Kidney glomerular epithelial cell (primary cell): ENCODE measurements at regions not wholly inside any gene's neighbourhood (a gene's known extent, or its start where the extent isn't known, plus 50 kb on each side); places are given as distances from the start of the nearest gene placed in this dataset.
"Not testable (repeated sequence)": the region's sequence is repeated elsewhere in the genome, so short reads cannot be mapped to it uniquely, and the experiment has no call there.

Experiments used
- DNase-seq: peaks from one replicate; lab custom pipeline; 2025; lab: John Stamatoyannopoulos, UW

DNA sequence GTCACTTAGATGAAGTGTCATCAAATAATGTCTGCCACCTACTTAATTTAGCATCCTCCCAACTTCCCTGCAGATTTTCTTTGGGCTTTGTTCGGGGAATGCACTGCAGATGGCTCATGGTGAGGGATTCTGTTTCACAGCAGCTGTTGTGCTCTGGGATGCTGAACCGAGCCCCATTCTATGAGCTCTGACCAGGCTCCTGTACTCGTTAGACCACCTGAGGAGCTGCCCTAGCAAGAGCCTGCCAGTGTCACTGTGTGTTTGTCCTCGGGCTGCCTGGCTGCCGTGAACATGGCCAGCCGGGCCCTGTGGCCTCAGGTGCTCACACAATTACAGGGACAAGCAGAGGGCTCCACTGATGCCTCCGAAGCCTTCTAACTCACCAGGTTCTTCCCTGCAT, 238.8 kb upstream of the ECI2 start:
- DNase-seq = no peak

- no peak for DNase-seq
Observed at GRCh38 chr6:4372866-4373265, 237.5 kb upstream of the ECI2 start.

GRCh38 chr6:4371207-4371921, 236.0 kb upstream of the ECI2 start:
- DNase-seq = no peak

- peak; percentile 90 for DNase-seq
Observed at GRCh38 chr6:4370066-4370465, 234.7 kb upstream of the ECI2 start.

DNA sequence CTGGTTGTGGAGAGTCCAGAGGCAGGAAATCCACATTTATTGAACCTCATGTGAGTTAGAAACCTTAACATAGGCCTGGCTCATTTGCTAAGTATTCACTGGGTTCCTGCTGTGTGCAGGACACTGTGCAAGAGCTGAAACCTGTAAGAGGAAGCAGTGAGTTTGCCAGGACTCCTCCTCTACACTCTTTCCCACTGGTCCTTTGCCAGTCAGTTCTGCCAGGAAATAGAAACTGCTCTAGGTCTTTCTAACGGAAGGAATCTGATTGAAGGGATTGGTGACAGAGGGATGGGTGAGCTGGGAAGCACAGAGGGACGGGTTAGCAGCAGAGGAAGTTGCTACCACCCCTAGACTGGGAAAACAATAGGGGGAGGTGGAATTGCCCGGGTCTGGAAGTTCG, 234.2 kb upstream of the ECI2 start:
- DNase-seq = no peak

DNA sequence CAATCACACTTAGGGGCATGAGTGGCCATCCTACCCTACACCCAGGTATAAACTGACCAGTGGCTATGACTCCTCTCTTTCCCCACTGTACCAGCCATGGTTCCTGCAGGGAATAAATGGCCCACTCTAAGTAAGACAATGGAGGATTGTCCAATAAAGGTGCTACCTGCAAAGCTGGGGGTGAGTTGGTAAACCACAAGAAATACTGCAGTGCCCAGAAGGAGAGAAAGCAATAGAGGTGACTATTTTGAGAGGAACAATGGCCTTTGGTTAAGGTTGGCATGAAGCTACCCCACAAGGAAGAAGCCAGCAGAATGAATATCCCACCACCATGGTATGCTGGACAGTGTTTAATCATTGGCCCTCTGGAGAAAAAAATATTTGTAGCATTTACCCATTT, 233.3 kb upstream of the ECI2 start:
- DNase-seq = no peak

DNA sequence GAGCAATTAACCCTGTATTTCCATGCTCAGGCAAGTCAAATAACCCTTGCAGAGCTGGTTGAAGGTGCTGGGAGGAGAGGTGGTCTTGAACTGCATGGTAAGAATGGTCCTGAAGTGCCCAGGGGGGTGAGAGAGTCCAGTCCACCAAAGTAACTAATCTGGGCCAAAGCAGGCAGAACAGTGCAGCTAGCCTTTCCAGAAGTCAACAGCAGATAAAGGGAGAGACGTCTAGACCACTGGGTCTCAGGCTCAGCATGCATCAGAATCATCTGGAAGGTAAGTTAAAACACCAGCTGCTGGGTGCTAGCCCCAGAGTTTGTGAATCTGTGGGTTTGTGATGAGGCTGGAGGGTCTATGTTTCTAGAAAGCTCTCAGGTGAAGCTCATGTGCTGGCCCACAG, 232.3 kb upstream of the ECI2 start:
- DNase-seq = no peak

DNA sequence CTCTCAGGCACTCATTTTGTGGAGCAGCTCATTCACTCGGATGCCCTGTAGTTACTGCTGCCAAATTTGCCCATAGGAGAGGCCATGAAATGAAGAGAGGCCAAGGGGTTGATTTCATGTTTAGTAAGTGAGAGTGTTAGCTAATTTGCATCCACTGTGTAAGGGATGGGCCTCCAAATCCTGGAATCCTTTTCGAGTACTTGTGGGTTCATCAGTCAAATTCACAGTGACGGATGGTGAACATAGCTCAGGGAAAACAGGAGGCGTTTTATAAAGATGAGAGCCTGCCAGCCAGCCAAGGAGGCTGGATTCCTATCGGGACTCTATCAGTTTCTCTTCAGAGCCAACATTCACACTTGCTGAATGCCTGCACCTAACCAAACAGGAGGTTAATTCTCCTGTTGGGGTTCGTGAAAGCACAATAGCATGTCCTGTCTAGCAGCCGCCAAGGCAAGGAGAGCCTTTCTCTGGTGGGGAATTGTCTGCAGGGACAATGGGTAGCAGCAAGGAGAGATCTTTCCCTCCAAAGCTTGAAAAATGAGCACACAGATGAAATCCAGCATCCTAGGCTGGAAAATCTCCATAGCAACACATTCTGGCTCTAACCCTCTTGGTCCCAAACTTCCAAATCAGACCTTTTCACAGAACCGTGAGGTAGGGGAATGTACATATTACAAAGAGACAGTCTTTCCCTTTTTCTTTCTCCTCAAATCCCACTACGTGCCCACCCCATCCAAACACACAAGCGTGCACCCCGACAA, 231.4 kb upstream of the ECI2 start:
- DNase-seq = no peak

DNA sequence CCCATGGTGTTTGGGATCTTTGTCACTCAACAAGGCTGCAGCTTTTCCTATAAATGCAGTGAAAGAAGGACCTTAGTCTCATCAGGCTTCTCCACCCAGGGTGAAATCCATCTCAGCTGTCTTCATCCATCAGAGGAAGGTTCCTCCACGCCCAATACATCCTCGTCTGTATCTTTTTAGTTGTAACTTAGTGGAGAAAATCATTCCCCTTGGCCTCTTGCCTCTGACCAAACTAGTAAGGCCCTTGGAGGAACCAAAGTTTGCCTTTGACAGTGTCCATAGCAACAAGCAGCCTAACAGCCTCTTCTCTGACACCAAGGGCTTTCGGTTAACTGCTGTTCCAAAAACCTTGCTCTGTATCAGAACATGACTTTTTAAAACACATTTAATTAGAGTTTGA, 230.3 kb upstream of the ECI2 start:
- no peak for DNase-seq

DNA sequence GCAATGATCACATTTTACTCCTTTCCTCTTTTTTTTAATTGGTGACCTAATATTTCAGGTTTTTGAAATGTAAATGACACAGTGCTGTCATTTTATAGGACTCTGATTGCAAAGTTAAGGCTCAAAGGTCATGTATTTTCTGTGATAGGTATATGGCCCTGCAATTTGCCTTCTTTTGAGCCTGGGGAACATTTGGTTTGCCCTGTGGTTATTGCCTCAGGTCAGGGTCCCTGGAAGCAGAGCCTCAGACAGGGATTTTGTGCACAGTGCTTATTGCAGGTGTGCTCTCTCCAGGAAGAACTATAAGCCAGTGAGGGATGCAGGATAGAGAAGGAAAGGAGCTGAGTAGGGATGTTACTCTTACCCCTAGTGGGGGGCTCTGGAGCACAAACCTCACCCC, 229.3 kb upstream of the ECI2 start:
- DNase-seq = no peak

DNA sequence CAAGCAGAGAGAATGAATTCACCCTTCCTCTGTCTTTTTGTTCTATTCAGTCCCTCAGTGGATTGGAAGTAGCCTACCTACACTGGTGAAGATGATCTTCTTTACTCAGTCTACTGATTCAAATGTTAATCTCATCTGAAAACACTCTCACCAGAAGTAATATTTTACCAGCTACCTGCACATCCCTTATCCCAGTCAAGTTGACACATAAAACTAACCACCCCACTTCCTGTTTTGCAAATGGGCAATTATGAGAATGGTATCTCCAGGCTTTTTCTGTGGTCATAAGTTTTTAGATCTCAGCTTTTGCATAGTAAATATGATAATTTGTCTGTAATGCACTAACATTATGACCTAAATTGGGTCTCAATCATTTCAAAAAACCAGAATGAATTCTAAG, 228.8 kb upstream of the ECI2 start:
- no peak for DNase-seq

GRCh38 chr6:4363656-4364055, 228.3 kb upstream of the ECI2 start:
- DNase-seq = no peak

GRCh38 chr6:4362326-4362725, 227.0 kb upstream of the ECI2 start:
- DNase-seq = no peak

- no peak for DNase-seq
Observed at GRCh38 chr6:4360920-4361319, 225.5 kb upstream of the ECI2 start.

DNA sequence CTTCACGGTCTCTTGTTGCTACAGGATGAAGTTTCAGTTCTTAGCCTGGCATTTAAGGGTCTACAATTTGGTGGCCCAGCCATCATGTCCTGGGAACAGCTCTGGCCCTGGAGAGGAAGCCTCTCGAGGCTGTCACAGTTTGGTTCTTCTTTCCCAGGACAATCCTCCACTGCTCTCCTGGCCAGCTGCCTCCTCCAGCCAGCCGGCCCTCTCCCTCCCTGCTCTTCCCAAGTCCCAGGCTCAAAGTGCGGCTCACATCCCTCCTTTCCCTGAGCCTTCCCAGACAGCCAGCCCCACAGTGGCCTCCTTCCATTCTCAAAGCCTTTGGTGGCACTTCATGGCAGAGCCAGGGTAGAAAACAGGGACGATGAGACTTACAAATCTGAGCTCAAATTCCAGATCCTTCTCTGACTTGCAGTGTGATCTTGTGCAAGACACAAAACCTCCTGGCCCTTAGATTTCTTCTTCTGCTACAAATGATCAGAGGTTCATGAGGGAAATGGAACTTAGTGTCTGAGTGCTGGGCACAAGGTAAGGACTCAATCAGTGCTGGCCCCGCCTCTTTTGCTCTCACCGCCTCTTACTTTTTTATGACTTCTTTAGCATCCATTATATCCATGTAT, 223.8 kb upstream of the ECI2 start:
- DNase-seq = no peak

- peak; percentile 98 for DNase-seq
Observed at GRCh38 chr6:4358414-4359107, 223.2 kb upstream of the ECI2 start.

DNA sequence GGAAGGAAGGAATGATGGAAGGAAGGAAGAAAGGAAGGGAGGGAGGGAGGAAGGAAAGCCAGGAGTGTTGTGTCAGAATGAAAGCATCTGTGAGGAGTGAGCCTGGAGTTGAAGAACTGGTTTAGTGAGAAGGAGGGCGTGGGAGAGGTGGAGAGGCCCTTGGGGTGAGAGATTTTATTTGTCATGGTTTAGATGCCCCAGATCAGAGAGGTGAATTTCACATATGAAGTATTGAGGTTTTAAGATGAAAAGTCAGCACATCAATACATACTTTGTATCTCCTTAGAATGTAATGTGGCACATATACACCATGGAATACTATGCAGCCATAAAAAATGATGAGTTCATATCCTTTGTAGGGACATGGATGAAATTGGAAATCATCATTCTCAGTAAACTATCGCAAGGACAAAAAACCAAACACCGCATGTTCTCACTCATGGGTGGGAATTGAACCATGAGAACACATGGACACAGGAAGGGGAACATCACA, 222.3 kb upstream of the ECI2 start:
- DNase-seq = not testable (repeated sequence)

DNA sequence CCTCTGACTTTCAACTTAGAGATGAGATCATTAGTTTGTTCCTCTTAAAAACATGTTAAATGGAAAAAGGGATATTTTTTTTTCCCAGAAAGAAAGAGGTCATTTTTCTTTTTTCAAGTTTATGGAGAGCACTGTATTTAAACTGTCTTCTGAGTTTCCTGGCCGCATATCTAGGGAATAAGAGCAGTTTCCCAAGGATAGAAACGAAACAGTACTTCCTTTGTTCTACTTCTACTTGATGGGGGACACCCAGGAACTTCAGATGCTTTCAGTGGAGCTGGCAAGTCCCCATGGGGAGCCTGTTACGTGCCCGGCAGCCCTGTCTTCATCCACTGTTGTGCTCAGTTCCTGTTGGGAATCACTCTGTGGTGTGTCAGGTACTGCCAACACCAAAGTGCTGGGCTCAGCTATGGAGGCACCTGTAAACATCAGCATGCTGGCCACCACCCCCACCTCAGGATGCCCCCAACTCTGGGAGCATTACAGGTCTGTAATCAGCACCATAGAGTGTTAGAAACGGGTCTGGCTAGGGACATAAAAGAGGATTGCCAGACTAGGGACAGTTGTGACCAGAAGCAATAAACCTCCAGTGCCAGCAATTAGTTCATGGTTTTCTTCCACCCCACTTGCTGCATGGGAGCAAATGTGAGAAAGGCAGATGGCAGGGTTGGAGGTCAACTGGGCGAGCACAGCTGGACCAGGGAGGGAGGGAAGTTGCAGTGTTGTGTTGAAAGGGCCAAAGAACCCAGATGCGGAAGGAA, 221.7 kb upstream of the ECI2 start:
- no peak for DNase-seq

GRCh38 chr6:4355241-4355640, 219.9 kb upstream of the ECI2 start:
- peak; percentile 42 for DNase-seq

DNA sequence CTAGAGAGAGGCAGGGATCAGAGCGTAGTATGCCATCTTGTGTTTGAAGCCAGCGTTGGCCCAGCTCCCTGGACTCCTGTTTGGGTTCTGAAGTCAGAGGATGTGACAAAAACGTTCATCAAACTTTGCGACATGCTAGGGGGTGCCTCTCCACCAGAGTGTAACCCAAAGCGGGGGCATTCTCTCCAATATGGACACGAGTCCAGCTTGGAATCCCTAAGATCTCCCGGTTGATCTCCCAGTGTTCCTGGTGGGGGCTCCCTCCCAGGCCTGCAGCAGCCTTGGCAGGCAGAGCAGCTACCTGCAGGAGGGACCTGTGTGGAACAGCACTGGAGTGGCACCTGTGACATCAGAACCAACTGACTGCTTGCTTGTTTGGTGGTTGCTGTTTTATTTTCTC, 218.8 kb upstream of the ECI2 start:
- no peak for DNase-seq

DNA sequence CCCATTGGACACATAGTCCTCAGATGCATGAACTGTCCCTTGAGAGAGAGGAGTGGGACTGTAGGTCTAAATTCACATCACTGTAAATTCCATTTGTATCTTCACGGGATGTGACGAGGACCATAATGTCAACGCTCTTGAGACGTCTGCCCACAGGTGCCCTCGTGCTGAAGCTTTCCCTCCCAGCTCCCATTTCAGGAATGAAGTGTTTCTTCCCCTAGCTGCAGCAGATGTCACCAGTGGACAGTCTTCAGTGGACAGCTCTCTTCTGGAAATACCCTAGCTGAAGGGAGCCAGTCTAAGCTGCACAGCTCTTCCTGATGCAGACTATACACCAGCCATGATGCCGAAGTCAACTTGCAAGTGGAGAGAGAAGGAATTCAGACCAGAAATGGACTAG, 217.4 kb upstream of the ECI2 start:
- no peak for DNase-seq

DNA sequence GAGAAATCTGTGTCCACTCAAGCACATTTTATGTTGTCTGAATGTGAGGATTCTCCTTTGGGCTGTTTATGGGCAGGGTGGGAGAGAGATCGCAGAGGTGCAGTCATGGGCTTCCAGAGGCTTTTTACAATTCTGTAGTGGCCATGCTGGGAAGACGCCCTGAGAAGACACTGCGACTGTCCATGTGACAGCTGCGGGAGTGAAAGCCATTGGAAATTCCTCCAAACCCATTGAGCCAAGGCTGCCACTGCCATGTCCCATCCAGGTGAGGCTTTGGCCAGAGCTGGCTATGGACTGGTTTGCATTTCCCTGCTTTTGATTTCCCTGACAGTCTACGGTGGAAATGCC, 216.9 kb upstream of the ECI2 start:
- no peak for DNase-seq
